Tibial artery (tissue), 4 donors: ENCODE measurements at regions not wholly inside any gene's neighbourhood (a gene's known extent, or its start where the extent isn't known, plus 50 kb on each side); places are given as distances from the start of the nearest gene placed in this dataset.

Source experiments
- DNase-seq, 2 donors: peaks; one replicate each; pipeline ENCODE4 v3.0.0-alpha.2; 2019
- H3K27ac ChIP-seq, 2 donors: fragments of 200-600 bp; sonication (generic) in 1 of 2; 1 replicate in 1 of 2; 2 replicates in 1 of 2; pipeline ENCODE4 v1.5.1; 2018 to 2019; ENCODE audit warnings: mild to moderate bottlenecking in 1 of 2
- H3K27me3 ChIP-seq, 2 donors: fragments of 200-600 bp; sonication (generic) in 1 of 2; one replicate each; pipeline versions ENCODE4 v1.5.1 to v1.6.0; 2016 to 2019
- H3K36me3 ChIP-seq, 3 donors: fragments of 200-600 bp; sonication (generic) in 2 of 3; one replicate each; pipeline ENCODE4 v1.5.1; 2016 to 2019; ENCODE audit warnings: mild to moderate bottlenecking in 2 of 3
- H3K4me1 ChIP-seq, 4 donors: fragments of 200-600 bp; sonication (generic) in 2 of 4; 1 replicate in 3 of 4; 2 replicates in 1 of 4; pipeline ENCODE4 v1.5.1; 2016 to 2019
- H3K4me3 ChIP-seq, 2 donors: fragments of 200-600 bp; sonication (generic) in 1 of 2; 1 replicate in 1 of 2; 2 replicates in 1 of 2; pipeline ENCODE4 v1.5.1; 2018 to 2019; ENCODE audit warnings: mild to moderate bottlenecking in 2 of 2
- H3K9me3 ChIP-seq, 3 donors: fragments of 200-600 bp; sonication (generic) in 1 of 3; one replicate each; pipeline ENCODE4 v1.5.1; 2016 to 2019
- CTCF ChIP-seq, 2 experiments: fragments of 200-600 bp in 1 of 2; fragments of 450-650 bp in 1 of 2; IDR thresholded peaks; one replicate each; pipeline ENCODE4 v1.5.1; 2017 to 2019; ENCODE audit warnings: antibody characterized with exemption in 2 of 2, mild to moderate bottlenecking in 1 of 2, moderate library complexity in 1 of 2
- intact Hi-C: fragments of 100-400 bp; cut with DNase I; formaldehyde crosslinking; loops from one replicate; pipeline ENCODE4 v1.15.0; 2023; ENCODE audit warnings: low total_unique reads

GRCh38 chrX:149275836-149276235 lies 229.3 kb downstream of the IDS start:
- Histone ChIP-seq H3K4me3 (no peak overlapping the region), H3K4me1 (no peaks in the 10 kb centered on the region), H3K27me3 (no peaks in the 10 kb centered on the region), H3K9me3 (no peaks in the 10 kb centered on the region), H3K36me3 (no peaks in the 10 kb centered on the region), H3K27ac (no peak overlapping the region)
- DNase-seq: no peak
- no peak for TF ChIP-seq CTCF (IDR thresholded peaks at IDR 0.05)
- intact Hi-C loops: no loop called here

- intact Hi-C loops: no loop called here
- Histone ChIP-seq H3K4me3 (no peak overlapping the region), H3K9me3 (no peaks in the 10 kb centered on the region), H3K27ac (no peak overlapping the region), H3K36me3 (no peaks in the 10 kb centered on the region), H3K27me3 (no peaks in the 10 kb centered on the region), H3K4me1 (no peaks in the 10 kb centered on the region)
- TF ChIP-seq CTCF (IDR thresholded peaks at IDR 0.05): no peak
- no peak for DNase-seq
Observed at GRCh38 chrX:149274516-149275105, 230.5 kb downstream of the IDS start.

- intact Hi-C loops: no loop called here
- H3K4me3 ChIP-seq: no peak overlapping the region
- H3K27me3 ChIP-seq: no peaks in the 10 kb centered on the region
- no peaks in the 10 kb centered on the region for H3K4me1 ChIP-seq
- no peaks in the 10 kb centered on the region for H3K36me3 ChIP-seq
- H3K27ac ChIP-seq: no peak overlapping the region
- no peak for DNase-seq
- TF ChIP-seq CTCF (IDR thresholded peaks at IDR 0.05): no peak
- H3K9me3 ChIP-seq: no peaks in the 10 kb centered on the region
Observed at GRCh38 chrX:149272690-149273463, 232.2 kb downstream of the IDS start.

- no peaks in the 10 kb centered on the region for H3K36me3 ChIP-seq
- H3K9me3 ChIP-seq: peaks cover 0 to 5% (median 0%) of the 10 kb centered on the region in 3 donors
- intact Hi-C loops: no loop called here
- H3K4me3 ChIP-seq: no peak overlapping the region
- no peak for TF ChIP-seq CTCF (IDR thresholded peaks at IDR 0.05)
- DNase-seq: no peak
- no peak overlapping the region for H3K27ac ChIP-seq
- no peaks in the 10 kb centered on the region for H3K27me3 ChIP-seq
- H3K4me1 ChIP-seq: no peaks in the 10 kb centered on the region
Observed at GRCh38 chrX:149267878-149268813, 237.0 kb downstream of the IDS start.

- Histone ChIP-seq H3K9me3 (peaks cover 0 to 5% (median 0%) of the 10 kb centered on the region in 3 donors), H3K27ac (no peak overlapping the region), H3K4me1 (no peaks in the 10 kb centered on the region), H3K36me3 (no peaks in the 10 kb centered on the region), H3K27me3 (no peaks in the 10 kb centered on the region), H3K4me3 (no peak overlapping the region)
- TF ChIP-seq CTCF (IDR thresholded peaks at IDR 0.05): no peak
- intact Hi-C loops: no loop called here
- no peak for DNase-seq
Observed at GRCh38 chrX:149262086-149262485, 243.0 kb downstream of the IDS start.
